Fibroblast of lung (primary cell): ENCODE measurements at regions not wholly inside any gene's neighbourhood (a gene's known extent, or its start where the extent isn't known, plus 50 kb on each side); places are given as distances from the start of the nearest gene placed in this dataset.

ENCODE experiments used
- DNase-seq, 2 donors: peaks; one replicate each; pipeline versions ENCODE4 v3.0.0 to v3.0.0-alpha.2; 2010; ENCODE audit warnings: low read depth in 2 of 2
- H2AFZ ChIP-seq: 2 replicates; pipeline ENCODE4 v1.5.1; 2012; ENCODE audit warnings: low read length, control low read depth, inconsistent platforms
- H3K27ac ChIP-seq: 2 replicates; pipeline ENCODE4 v1.5.1; 2011; ENCODE audit warnings: low read length, control low read depth; ENCODE audit not compliant: insufficient read depth
- H3K27me3 ChIP-seq: 2 replicates; pipeline ENCODE4 v1.5.1; 2011; ENCODE audit warnings: mild to moderate bottlenecking, low read length; ENCODE audit not compliant: control insufficient read depth, insufficient read depth
- H3K36me3 ChIP-seq: 2 replicates; pipeline ENCODE4 v1.5.1; 2011; ENCODE audit warnings: low read length; ENCODE audit not compliant: control insufficient read depth, insufficient read depth
- H3K4me1 ChIP-seq: 2 replicates; pipeline ENCODE4 v1.5.1; 2011; ENCODE audit warnings: low read length; ENCODE audit not compliant: control insufficient read depth, insufficient read depth; ENCODE audit errors: extremely low read depth
- H3K4me2 ChIP-seq: 2 replicates; pipeline ENCODE4 v1.5.1; 2011; ENCODE audit warnings: low read length, control low read depth; ENCODE audit not compliant: insufficient read depth; ENCODE audit errors: extremely low read depth
- H3K4me3 ChIP-seq, 4 experiments: fragments of 200-600 bp in 1 of 4; sonication (generic) in 1 of 4; replicated peaks in 1 of 4; 2 replicates each; pipeline ENCODE4 v1.5.1; 2011 to 2016; ENCODE audit warnings: low read length in 4 of 4, low read depth in 3 of 4, mild to moderate bottlenecking in 3 of 4, control low read depth in 2 of 4, inconsistent platforms in 1 of 4, mixed read lengths in 1 of 4; ENCODE audit not compliant: insufficient read depth in 1 of 4; ENCODE audit errors: control extremely low read depth in 1 of 4
- H3K79me2 ChIP-seq: 2 replicates; pipeline ENCODE4 v1.5.1; 2012; ENCODE audit warnings: mild to moderate bottlenecking, low read length, inconsistent platforms; ENCODE audit not compliant: control insufficient read depth, insufficient read depth
- H3K9ac ChIP-seq: 2 replicates; pipeline ENCODE4 v1.5.1; 2011; ENCODE audit warnings: mild to moderate bottlenecking, low read length, control low read depth; ENCODE audit not compliant: insufficient read depth
- H3K9me3 ChIP-seq: 2 replicates; pipeline ENCODE4 v1.5.1; 2012; ENCODE audit warnings: low read depth, low read length; ENCODE audit not compliant: control insufficient read depth, insufficient read depth
- H4K20me1 ChIP-seq: 2 replicates; pipeline ENCODE4 v1.5.1; 2011; ENCODE audit warnings: low read length; ENCODE audit not compliant: control insufficient read depth, insufficient read depth; ENCODE audit errors: extremely low read depth
- CTCF ChIP-seq, 2 donors: IDR thresholded peaks in 1 of 2; conservative IDR thresholded peaks in 1 of 2; 1 replicate in 1 of 2; 2 replicates in 1 of 2; pipeline ENCODE4 v1.5.1; 2011 to 2012; ENCODE audit warnings: low read length in 2 of 2, control low read depth in 1 of 2, inconsistent platforms in 1 of 2, low read depth in 1 of 2, mild to moderate bottlenecking in 1 of 2
- EZH2 ChIP-seq: IDR thresholded peaks from 2 replicates; pipeline ENCODE4 v1.5.1; 2012; ENCODE audit warnings: low read length, control low read depth, mild to moderate bottlenecking; ENCODE audit errors: missing control alignments

GRCh38 chr5:165258197-165258771 is 1752.9 kb downstream of the MAT2B start:
- no peaks in the 10 kb centered on the region for H4K20me1 ChIP-seq
- H3K27ac ChIP-seq, result no peak overlapping the region
- no peak for DNase-seq
- H3K79me2 ChIP-seq, result no peaks in the 10 kb centered on the region
- no peak overlapping the region for H2AFZ ChIP-seq
- H3K4me3 ChIP-seq, result no peak overlapping the region
- TF ChIP-seq CTCF (conservative IDR thresholded peaks at IDR 0.05 in 1 of 2, IDR thresholded peaks at IDR 0.05 in 1 of 2; ENCODE audit: low read depth in 1 of 2, low read length in 2 of 2), result no peak
- TF ChIP-seq EZH2, result no peak
- no peaks in the 10 kb centered on the region for H3K27me3 ChIP-seq
- no peaks in the 10 kb centered on the region for H3K36me3 ChIP-seq
- H3K4me2 ChIP-seq, result no peak overlapping the region
- H3K9ac ChIP-seq, result no peak overlapping the region
- H3K4me1 ChIP-seq, result no peaks in the 10 kb centered on the region
- no peaks in the 10 kb centered on the region for H3K9me3 ChIP-seq

GRCh38 chr5:165260426-165260825 is 1755.0 kb downstream of the MAT2B start:
- no peak overlapping the region for H3K9ac ChIP-seq
- H3K4me1 ChIP-seq, result no peaks in the 10 kb centered on the region
- no peak overlapping the region for H3K4me2 ChIP-seq
- no peak overlapping the region for H3K27ac ChIP-seq
- no peak overlapping the region for H2AFZ ChIP-seq
- TF ChIP-seq CTCF (conservative IDR thresholded peaks at IDR 0.05 in 1 of 2, IDR thresholded peaks at IDR 0.05 in 1 of 2; ENCODE audit: low read depth in 1 of 2, low read length in 2 of 2), result no peak
- TF ChIP-seq EZH2, result no peak
- H3K79me2 ChIP-seq, result no peaks in the 10 kb centered on the region
- H3K9me3 ChIP-seq, result no peaks in the 10 kb centered on the region
- H3K27me3 ChIP-seq, result no peaks in the 10 kb centered on the region
- no peaks in the 10 kb centered on the region for H4K20me1 ChIP-seq
- no peaks in the 10 kb centered on the region for H3K36me3 ChIP-seq
- H3K4me3 ChIP-seq, result no peak overlapping the region
- DNase-seq, result no peak

- Histone ChIP-seq H3K79me2 (no peaks in the 10 kb centered on the region), H3K9me3 (no peaks in the 10 kb centered on the region), H3K4me3 (no peak overlapping the region), H3K27me3 (no peaks in the 10 kb centered on the region), H3K27ac (no peak overlapping the region), H3K9ac (no peak overlapping the region), H2AFZ (no peak overlapping the region), H3K4me2 (no peak overlapping the region), H3K4me1 (no peaks in the 10 kb centered on the region), H3K36me3 (no peaks in the 10 kb centered on the region), H4K20me1 (no peaks in the 10 kb centered on the region)
- TF ChIP-seq CTCF (conservative IDR thresholded peaks at IDR 0.05 in 1 of 2, IDR thresholded peaks at IDR 0.05 in 1 of 2; ENCODE audit: low read depth in 1 of 2, low read length in 2 of 2), result no peak
- TF ChIP-seq EZH2, result no peak
- DNase-seq, result peak in 1 of 2 donors; percentile 1
Measured at GRCh38 chr5:165263536-165263935, 1758.1 kb downstream of the MAT2B start.
